ENCODE measurements at regions not wholly inside any gene's neighbourhood (a gene's known extent, or its start where the extent isn't known, plus 50 kb on each side); places are given as distances from the start of the nearest gene placed in this dataset.

DNA sequence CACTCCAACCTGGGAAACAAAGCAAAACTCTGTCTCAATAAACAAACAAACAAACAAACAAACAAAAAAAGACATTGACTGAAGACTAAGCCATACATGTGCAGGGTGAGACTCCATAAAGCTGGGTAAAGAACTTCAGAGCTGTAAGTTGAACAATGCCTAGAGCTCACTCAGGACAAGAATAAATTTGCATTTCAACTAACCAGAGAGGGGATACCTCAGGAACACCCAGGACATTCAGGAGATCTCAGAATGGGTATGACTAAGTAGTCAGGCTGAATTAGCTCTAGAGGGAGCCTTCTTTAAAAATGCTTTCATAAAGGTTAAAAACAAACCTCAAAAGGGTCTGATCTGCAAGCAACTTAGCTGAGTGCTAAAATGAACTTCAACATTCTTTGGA lies 267.7 kb upstream of the DIO3 start:
- TF ChIP-seq EZH2 (IDR thresholded peaks at IDR 0.05; ENCODE audit: insufficient read depth, poor library complexity, severe bottlenecking) (no peak), EZH2phosphoT487 (IDR thresholded peaks at IDR 0.05; ENCODE audit: insufficient read depth, low read depth) (no peak)
